ENCODE measurements at regions not wholly inside any gene's neighbourhood (a gene's known extent, or its start where the extent isn't known, plus 50 kb on each side); places are given as distances from the start of the nearest gene placed in this dataset.

DNA sequence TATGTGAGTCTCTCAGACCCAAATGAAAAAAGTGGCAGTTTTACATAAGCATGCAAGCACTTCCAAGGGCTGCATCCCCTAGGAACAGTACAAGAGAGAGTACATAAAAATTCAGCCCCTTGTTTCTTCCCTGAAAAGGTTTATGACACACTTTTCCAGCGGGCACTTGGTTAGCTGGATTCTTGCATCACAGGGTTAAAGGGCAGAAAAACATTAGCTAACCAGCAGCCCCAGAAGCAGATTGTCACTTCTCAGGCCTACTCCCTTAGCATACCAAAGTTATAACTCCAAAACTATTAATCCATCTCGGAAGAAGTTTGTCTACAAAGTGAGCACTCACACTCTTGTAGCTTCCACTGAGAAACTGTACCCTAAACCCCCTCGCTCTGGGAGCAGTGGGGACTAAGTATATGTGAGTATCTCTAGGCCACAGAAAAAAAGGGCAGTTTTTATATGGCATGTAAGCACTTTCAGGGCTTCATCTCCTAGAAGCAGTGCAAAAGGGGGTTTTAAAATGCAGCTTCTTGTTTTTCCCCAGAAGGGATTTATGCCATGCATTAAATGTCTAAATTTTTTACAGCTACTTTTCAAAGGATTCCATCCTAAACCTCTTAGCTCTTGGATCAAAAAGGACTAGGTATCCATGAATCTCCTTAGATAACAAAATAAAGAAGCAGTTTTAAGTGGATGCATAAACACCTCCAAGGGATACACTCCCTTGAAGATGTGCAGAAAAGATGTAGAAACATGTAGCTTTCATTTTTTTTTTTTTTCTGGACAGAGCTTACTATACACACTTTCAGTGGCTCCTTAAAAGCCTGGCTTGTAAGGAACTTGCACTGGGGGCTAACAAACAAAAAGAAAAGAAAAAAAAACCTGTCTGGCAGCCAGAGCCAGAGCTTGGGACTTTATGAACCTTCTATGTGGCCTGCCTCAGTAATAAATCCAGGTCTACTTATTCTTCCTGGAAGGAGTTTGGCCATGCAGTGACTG lies 956.7 kb downstream of the CCSER2 start:
- TF ChIP-seq EMX1 (CRISPR knock-in tag; IDR thresholded peaks at IDR 0.05) (no peak), FOXK1 (CRISPR knock-in tag; IDR thresholded peaks at IDR 0.05) (no peak), PREB (CRISPR knock-in tag; IDR thresholded peaks at IDR 0.05; ENCODE audit: borderline replicate concordance) (no peak)
- TF ChIP-seq, protein P1, sequence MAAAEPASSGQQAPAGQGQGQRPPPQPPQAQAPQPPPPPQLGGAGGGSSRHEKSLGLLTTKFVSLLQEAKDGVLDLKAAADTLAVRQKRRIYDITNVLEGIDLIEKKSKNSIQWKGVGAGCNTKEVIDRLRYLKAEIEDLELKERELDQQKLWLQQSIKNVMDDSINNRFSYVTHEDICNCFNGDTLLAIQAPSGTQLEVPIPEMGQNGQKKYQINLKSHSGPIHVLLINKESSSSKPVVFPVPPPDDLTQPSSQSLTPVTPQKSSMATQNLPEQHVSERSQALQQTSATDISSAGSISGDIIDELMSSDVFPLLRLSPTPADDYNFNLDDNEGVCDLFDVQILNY (CRISPR knock-in tag; IDR thresholded peaks at IDR 0.05), result no peak
- TF ChIP-seq, protein P2, sequence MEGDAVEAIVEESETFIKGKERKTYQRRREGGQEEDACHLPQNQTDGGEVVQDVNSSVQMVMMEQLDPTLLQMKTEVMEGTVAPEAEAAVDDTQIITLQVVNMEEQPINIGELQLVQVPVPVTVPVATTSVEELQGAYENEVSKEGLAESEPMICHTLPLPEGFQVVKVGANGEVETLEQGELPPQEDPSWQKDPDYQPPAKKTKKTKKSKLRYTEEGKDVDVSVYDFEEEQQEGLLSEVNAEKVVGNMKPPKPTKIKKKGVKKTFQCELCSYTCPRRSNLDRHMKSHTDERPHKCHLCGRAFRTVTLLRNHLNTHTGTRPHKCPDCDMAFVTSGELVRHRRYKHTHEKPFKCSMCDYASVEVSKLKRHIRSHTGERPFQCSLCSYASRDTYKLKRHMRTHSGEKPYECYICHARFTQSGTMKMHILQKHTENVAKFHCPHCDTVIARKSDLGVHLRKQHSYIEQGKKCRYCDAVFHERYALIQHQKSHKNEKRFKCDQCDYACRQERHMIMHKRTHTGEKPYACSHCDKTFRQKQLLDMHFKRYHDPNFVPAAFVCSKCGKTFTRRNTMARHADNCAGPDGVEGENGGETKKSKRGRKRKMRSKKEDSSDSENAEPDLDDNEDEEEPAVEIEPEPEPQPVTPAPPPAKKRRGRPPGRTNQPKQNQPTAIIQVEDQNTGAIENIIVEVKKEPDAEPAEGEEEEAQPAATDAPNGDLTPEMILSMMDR (IDR thresholded peaks at IDR 0.05), result no peak

Measured in WTC11 (cell line).